GM18499 (cell line): ENCODE measurements at regions not wholly inside any gene's neighbourhood (a gene's known extent, or its start where the extent isn't known, plus 50 kb on each side); places are given as distances from the start of the nearest gene placed in this dataset.

Source experiments
- ATAC-seq: cut with Tn5 transposase; IDR thresholded peaks from one replicate; pipeline ENCODE4 v1.9.1; 2021; ENCODE audit warnings: moderate number of reproducible peaks; ENCODE audit not compliant: insufficient read depth, unreplicated experiment

- ATAC-seq, result no peak
Observed at GRCh38 chr7:22659741-22660140, 67.3 kb upstream of the IL6 start.

GRCh38 chr7:22658031-22658430 is 69.0 kb upstream of the IL6 start:
- ATAC-seq, result no peak

DNA sequence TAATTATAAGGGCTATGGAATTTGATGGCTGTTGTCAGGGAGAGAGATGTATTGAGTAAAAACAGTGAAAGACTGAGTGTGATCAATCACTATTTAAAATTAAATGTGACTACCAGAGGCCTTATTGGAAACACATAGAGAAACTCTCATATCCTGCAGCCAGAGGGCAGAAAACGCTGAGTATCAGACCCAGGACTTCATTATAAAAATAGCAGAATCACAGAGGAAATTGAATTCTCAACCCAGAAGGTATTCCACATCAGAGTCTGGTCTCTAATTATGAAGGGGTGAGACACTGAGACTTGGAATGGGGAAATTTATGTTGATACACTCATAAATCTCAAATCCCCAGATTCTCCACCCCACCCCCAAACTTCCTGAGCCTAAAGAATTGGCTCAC is 69.5 kb upstream of the IL6 start:
- ATAC-seq, result no peak

- ATAC-seq, result no peak
Observed at GRCh38 chr7:22655781-22656180, 71.2 kb upstream of the IL6 start.

- no peak for ATAC-seq
Observed at GRCh38 chr7:22654831-22655230, 72.2 kb upstream of the IL6 start.

GRCh38 chr7:22653951-22654350 is 73.0 kb upstream of the IL6 start:
- no peak for ATAC-seq

- ATAC-seq, result no peak
Observed at GRCh38 chr7:22651534-22652243, 75.3 kb upstream of the IL6 start.

- ATAC-seq, result no peak
Observed at GRCh38 chr7:22651036-22651435, 76.0 kb upstream of the IL6 start.

GRCh38 chr7:22649686-22650085 is 77.3 kb upstream of the IL6 start:
- ATAC-seq, result no peak

- ATAC-seq, result no peak
Observed at GRCh38 chr7:22647451-22648257, 79.3 kb upstream of the IL6 start.

DNA sequence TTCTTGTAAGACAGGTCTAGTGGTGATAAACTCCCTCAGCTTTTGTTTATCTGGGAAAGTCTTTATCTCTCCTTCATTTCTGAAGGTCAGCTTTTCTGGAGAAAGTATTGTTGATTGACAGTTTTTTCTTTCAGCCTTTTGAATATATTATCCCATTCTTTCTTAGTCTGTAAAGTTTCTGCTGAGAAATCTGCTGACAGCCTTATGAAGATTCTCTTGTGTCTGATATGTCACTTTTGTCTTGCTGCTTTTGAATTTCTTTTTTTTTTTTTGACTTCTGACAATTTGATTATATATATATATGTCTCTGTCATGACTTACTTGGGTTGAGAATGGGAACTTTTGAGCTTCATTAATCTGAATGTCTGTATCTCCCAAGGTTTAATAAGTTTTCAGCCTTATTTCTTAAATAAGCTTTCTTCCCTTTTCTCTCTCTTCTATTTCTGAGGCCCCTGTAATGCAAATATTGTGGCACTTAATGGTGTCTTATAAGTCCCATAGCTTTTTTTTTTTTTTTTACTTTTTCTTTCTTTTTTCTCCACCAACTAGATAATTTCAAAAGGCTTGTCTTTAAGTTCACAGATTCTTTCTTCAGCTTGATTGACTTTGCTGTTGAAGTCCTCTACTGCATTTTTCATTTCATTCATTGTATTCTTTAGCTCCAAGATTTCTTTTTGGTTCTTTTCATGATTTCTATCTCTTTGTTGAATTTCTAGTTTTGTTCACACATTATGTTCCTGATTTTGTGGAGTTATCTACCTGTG is 81.4 kb upstream of the IL6 start:
- no peak for ATAC-seq

- no peak for ATAC-seq
Observed at GRCh38 chr7:22642454-22642853, 84.5 kb upstream of the IL6 start.

GRCh38 chr7:22640269-22640668 is 86.7 kb upstream of the IL6 start:
- ATAC-seq, result peak; percentile 94

DNA sequence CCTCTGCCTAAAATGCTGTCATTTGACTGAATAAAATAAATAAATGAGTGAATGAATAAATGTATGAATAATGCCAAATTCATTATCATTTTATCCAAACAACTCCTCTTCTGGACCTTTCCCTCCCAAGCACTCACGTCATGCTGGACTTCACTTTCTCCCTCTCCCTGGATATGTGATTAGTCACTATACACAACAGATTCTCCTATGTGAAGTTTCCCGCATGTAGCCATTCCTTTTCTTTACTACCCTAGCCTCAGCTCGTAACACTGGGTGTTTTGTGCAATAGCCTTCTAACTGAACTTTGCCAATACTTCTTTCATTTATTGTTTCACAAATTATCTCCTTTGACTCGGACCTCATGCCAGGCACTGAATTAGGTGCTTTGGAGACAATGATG is 87.6 kb upstream of the IL6 start:
- no peak for ATAC-seq

GRCh38 chr7:22635349-22635748 is 91.7 kb upstream of the IL6 start:
- ATAC-seq, result no peak

DNA sequence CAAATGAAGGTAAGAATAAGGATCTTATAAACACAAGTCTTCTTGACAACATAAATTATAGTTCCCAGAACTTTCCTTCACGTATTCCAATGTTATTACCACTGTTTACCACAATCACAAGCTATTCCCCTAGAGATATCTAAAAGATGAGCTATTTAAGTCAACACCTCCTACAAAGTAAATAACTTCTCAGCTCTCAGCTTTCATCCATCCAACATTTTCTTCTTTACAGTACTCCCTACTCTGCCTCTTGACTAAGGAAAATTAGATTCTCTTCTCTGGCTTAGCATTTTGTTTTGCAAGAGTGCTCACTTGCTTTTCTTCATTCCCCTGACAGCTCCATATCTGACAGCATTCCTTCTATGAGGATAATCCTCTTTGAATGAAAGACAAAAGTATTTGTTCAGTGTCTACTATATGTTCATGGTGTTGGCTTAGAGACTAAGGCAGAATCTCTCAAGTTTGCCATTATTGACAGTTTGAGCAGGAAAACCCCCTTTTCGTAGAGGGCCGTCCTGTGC is 93.0 kb upstream of the IL6 start:
- ATAC-seq, result no peak

GRCh38 chr7:22633286-22633953 is 93.6 kb upstream of the IL6 start:
- no peak for ATAC-seq

DNA sequence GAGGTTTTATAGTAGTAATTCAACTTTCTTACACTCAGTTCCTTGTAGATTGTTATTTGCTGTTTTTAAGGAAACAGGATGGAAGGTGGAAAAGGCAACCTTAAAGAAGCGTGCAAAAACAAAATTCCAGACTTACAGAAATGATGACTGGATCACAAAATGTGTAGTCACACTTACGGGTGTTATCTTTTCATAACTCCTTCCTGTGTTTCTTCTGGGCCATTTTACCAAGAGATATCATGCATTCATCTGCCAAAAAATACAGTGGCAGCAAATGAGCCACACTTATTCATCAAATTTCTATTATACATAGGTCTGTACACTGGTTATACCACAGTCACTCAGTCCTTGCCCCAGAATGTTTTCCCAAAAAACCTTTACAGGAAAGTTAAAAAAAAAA is 94.3 kb upstream of the IL6 start:
- ATAC-seq, result no peak

DNA sequence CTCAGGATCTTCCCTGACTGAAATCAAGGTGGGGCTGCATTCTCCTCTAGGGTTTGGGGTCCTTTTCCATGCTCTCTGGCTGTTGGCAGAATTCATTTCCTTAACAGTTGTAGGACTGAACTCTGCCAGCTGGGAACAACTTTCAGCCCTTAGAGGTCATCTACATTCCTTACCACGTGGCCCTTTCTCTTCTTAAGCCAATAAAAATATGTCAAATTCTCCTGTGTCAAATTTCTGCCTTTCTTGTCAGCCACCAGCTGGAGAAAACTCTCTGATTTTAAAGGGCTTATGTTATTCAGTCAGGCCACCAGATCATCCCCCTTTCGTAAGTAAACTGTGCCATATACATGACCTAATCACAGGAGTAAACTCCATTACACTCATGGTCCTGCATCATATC is 95.3 kb upstream of the IL6 start:
- ATAC-seq, result no peak

DNA sequence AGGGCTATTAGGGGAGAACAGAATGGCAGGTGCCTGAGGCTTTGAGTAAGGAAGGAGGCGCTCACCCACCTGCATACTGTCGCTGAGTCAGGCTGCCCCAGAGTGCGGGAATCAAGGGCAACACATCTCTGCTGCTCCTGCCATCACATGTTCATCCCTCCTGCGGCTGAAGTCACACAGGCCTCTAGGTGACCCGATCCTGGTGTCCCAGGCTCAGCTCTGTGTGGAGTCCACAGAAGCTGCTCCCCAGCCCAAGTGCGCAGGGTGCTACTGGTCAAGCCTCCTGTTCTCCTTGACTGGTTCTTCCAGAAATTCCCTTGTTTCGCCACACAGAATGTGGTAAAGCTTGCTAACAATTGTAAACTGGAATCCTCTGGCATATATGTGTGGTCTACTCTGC is 96.9 kb upstream of the IL6 start:
- ATAC-seq, result no peak
